ENCODE measurements at regions not wholly inside any gene's neighbourhood (a gene's known extent, or its start where the extent isn't known, plus 50 kb on each side); places are given as distances from the start of the nearest gene placed in this dataset.

GRCh38 chr17:70984873-70985272, 815.5 kb downstream of the KCNJ2 start:
- no peak for DNase-seq (ENCODE audit: low spot score)
- 99% methylated on average over 3 of the region's 3 CpGs for WGBS
- Histone ChIP-seq H3K4me1 (ENCODE audit: control insufficient read depth in 4 of 4, insufficient read depth in 4 of 4, low read length in 3 of 4) (no peaks in the 10 kb centered on the region), H3K4me3 (ENCODE audit: low read depth in 1 of 3, low read length in 3 of 3) (no peak overlapping the region), H3K27me3 (ENCODE audit: control insufficient read depth in 4 of 4, insufficient read depth in 4 of 4, low read length in 3 of 4) (no peaks in the 10 kb centered on the region), H3K9ac (ENCODE audit: low read depth in 1 of 2, low read length in 2 of 2) (no peak overlapping the region), H3K9me3 (ENCODE audit: control insufficient read depth in 4 of 4, low read length in 3 of 4) (peaks cover 0 to 9% (median 1%) of the 10 kb centered on the region in 4 donors), H3K27ac (ENCODE audit: low read depth in 1 of 2, low read length in 2 of 2) (no peak overlapping the region), H3K36me3 (ENCODE audit: control insufficient read depth in 4 of 4, insufficient read depth in 3 of 4, low read depth in 1 of 4, low read length in 3 of 4) (no peaks in the 10 kb centered on the region)
- no peak for TF ChIP-seq JUND (IDR thresholded peaks at IDR 0.05)

- Histone ChIP-seq H3K4me1 (ENCODE audit: control insufficient read depth in 4 of 4, insufficient read depth in 4 of 4, low read length in 3 of 4) (no peaks in the 10 kb centered on the region), H3K9me3 (ENCODE audit: control insufficient read depth in 4 of 4, low read length in 3 of 4) (peaks cover 0 to 9% (median 1%) of the 10 kb centered on the region in 4 donors), H3K27ac (ENCODE audit: low read depth in 1 of 2, low read length in 2 of 2) (no peak overlapping the region), H3K9ac (ENCODE audit: low read depth in 1 of 2, low read length in 2 of 2) (no peak overlapping the region), H3K36me3 (ENCODE audit: control insufficient read depth in 4 of 4, insufficient read depth in 3 of 4, low read depth in 1 of 4, low read length in 3 of 4) (no peaks in the 10 kb centered on the region), H3K4me3 (ENCODE audit: low read depth in 1 of 3, low read length in 3 of 3) (no peak overlapping the region), H3K27me3 (ENCODE audit: control insufficient read depth in 4 of 4, insufficient read depth in 4 of 4, low read length in 3 of 4) (no peaks in the 10 kb centered on the region)
- TF ChIP-seq HNF4G (IDR thresholded peaks at IDR 0.05) (no peak), SP1 (IDR thresholded peaks at IDR 0.05) (no peak)
- no peak for DNase-seq (ENCODE audit: low spot score)
- 61% methylated on average over 4 of the region's 4 CpGs for WGBS
These were observed 818.6 kb downstream of the KCNJ2 start for GRCh38 chr17:70987867-70988340.

GRCh38 chr17:70988622-70989021, 819.3 kb downstream of the KCNJ2 start:
- H3K4me1 ChIP-seq (ENCODE audit: control insufficient read depth in 4 of 4, insufficient read depth in 4 of 4, low read length in 3 of 4): no peaks in the 10 kb centered on the region
- no peak overlapping the region for H3K4me3 ChIP-seq (ENCODE audit: low read depth in 1 of 3, low read length in 3 of 3)

More at GRCh38 chr17:70988622-70989021, 819.3 kb downstream of the KCNJ2 start:
- H3K27ac ChIP-seq (ENCODE audit: low read depth in 1 of 2, low read length in 2 of 2): no peak overlapping the region
- no peaks in the 10 kb centered on the region for H3K27me3 ChIP-seq (ENCODE audit: control insufficient read depth in 4 of 4, insufficient read depth in 4 of 4, low read length in 3 of 4)
- 82% methylated on average over 1 of the region's 1 CpG for WGBS
- no peak for DNase-seq (ENCODE audit: low spot score)
- H3K36me3 ChIP-seq (ENCODE audit: control insufficient read depth in 4 of 4, insufficient read depth in 3 of 4, low read depth in 1 of 4, low read length in 3 of 4): no peaks in the 10 kb centered on the region
- TF ChIP-seq ATF3 (IDR thresholded peaks at IDR 0.05): no peak
- no peak for TF ChIP-seq YY1 (IDR thresholded peaks at IDR 0.05)
- no peak for TF ChIP-seq FOXA2 (IDR thresholded peaks at IDR 0.05)
- no peak for TF ChIP-seq TAF1 (conservative IDR thresholded peaks at IDR 0.05)
- TF ChIP-seq CTCF (IDR thresholded peaks at IDR 0.05; ENCODE audit: low read depth, low read length, missing input control): no peak
- TF ChIP-seq HNF4A (conservative IDR thresholded peaks at IDR 0.05): no peak
- no peak for TF ChIP-seq SP1 (IDR thresholded peaks at IDR 0.05)
- TF ChIP-seq FOXA1 (IDR thresholded peaks at IDR 0.05): no peak
- TF ChIP-seq REST (IDR thresholded peaks at IDR 0.05): no peak
- TF ChIP-seq MAX (IDR thresholded peaks at IDR 0.05): no peak
- TF ChIP-seq HNF4G (IDR thresholded peaks at IDR 0.05): no peak
- no peak for TF ChIP-seq GABPA (IDR thresholded peaks at IDR 0.05 in 1 of 2, conservative IDR thresholded peaks at IDR 0.05 in 1 of 2)
- no peak for TF ChIP-seq ZBTB33 (IDR thresholded peaks at IDR 0.05)
- TF ChIP-seq NR2F2 (IDR thresholded peaks at IDR 0.05): no peak
- no peak for TF ChIP-seq EGR1 (IDR thresholded peaks at IDR 0.05; ENCODE audit: low read depth in 2 of 2)
- no peak overlapping the region for H3K9ac ChIP-seq (ENCODE audit: low read depth in 1 of 2, low read length in 2 of 2)
- H3K9me3 ChIP-seq (ENCODE audit: control insufficient read depth in 4 of 4, low read length in 3 of 4): peaks cover 0 to 9% (median 1%) of the 10 kb centered on the region in 4 donors

Measured in liver (tissue), 8 donors.